ENCODE measurements at regions not wholly inside any gene's neighbourhood (a gene's known extent, or its start where the extent isn't known, plus 50 kb on each side); places are given as distances from the start of the nearest gene placed in this dataset.

- no TSS peak for BruUV-seq (replicated peaks)
- peaks cover 0 to 3% of the 10 kb centered on the region in 2 experiments; a peak in 1 of 4 replicates for H3K27me3 ChIP-seq (replicated peaks in 1 of 2; ENCODE audit: control insufficient read depth in 2 of 2, insufficient read depth in 2 of 2, low read length in 1 of 2)
Measured at GRCh38 chr11:111168871-111169270, 76.7 kb upstream of the POU2AF2 start.

More at GRCh38 chr11:111168871-111169270, 76.7 kb upstream of the POU2AF2 start:
- Histone ChIP-seq H3K4me1 (ENCODE audit: control insufficient read depth, insufficient read depth, low read length) (no peaks in the 10 kb centered on the region), H3K4me3 (no peak overlapping the region), H3K36me3 (ENCODE audit: control insufficient read depth in 2 of 2, insufficient read depth in 2 of 2, low read length in 1 of 2) (no peaks in the 10 kb centered on the region), H3K9me3 (replicated peaks; ENCODE audit: control insufficient read depth, insufficient read depth, low read length) (no peaks in the 10 kb centered on the region), H3K9ac (ENCODE audit: control insufficient read depth, insufficient read depth, low read length) (no peak overlapping the region), H3K27ac (ENCODE audit: control insufficient read depth, insufficient read depth) (no peak overlapping the region), H2AFZ (ENCODE audit: control insufficient read depth, low read depth, low read length) (no peak overlapping the region), H4K20me1 (ENCODE audit: control insufficient read depth, insufficient read depth) (no peaks in the 10 kb centered on the region), H3K4me2 (ENCODE audit: control insufficient read depth, insufficient read depth) (no peak overlapping the region), H3K79me2 (ENCODE audit: control insufficient read depth, insufficient read depth, low read length) (no peaks in the 10 kb centered on the region)
- SMC1A ChIA-PET (ENCODE audit: uncharacterized antibody, unreplicated experiment) = interaction anchor here (1.6 kb wide), 1 partner anchor 8 kb away, joined by 3 read pairs; no protein-coding TSS in a partner anchor
- WGBS (ENCODE audit: insufficient coverage, insufficient replicate concordance, low lambda C conversion rate, missing lambda C conversion rate) = 3% methylated on average over 2 of the region's 2 CpGs
- CTCF ChIA-PET = no interaction called here
- no peak for DNase-seq (ENCODE audit: low read depth, low spot score)
- in situ Hi-C loops (cut with MboI) (no loop called here), intact Hi-C loops (cut with micrococcal nuclease; ENCODE audit: unreplicated experiment) (no loop called here)
- TF ChIP-seq POLR2AphosphoS5 (IDR thresholded peaks at IDR 0.05; ENCODE audit: low read length) (no peak), MTA2 (IDR thresholded peaks at IDR 0.05; ENCODE audit: low read depth) (no peak), JUND (IDR thresholded peaks at IDR 0.05; ENCODE audit: low read depth, low read length) (no peak), ZNF217 (IDR thresholded peaks at IDR 0.05) (no peak), YY1 (IDR thresholded peaks at IDR 0.05; ENCODE audit: low read depth, low read length) (no peak), SREBF1 (IDR thresholded peaks at IDR 0.05; ENCODE audit: low read length) (no peak), NR2C2 (IDR thresholded peaks at IDR 0.05; ENCODE audit: borderline replicate concordance, control insufficient read depth, insufficient read length, low read depth) (no peak), PAX8 (IDR thresholded peaks at IDR 0.05) (no peak), FOXM1 (IDR thresholded peaks at IDR 0.05; ENCODE audit: low read depth, low read length) (no peak), ZBTB11 (CRISPR knock-in tag; IDR thresholded peaks at IDR 0.05) (no peak), YBX1 (IDR thresholded peaks at IDR 0.05) (no peak)
- POLR2A ChIA-PET = no interaction called here
- RAD21 ChIA-PET (ENCODE audit: unreplicated experiment) = no interaction called here
- FAIRE-seq = no peak
- ATAC-seq = no peak

Measured in GM12878 (cell line).